SK-N-SH (cell line): ENCODE measurements at regions not wholly inside any gene's neighbourhood (a gene's known extent, or its start where the extent isn't known, plus 50 kb on each side); places are given as distances from the start of the nearest gene placed in this dataset.

Source experiments
- CTCF ChIA-PET: fragments of 300-600, 350-600 bp; formaldehyde crosslinking; extraction: SDS; loops from one replicate; lab custom pipeline; 2021; lab: Yijun Ruan, JAX
- POLR2A ChIA-PET: fragments of 350-600 bp; sonication (Branson Sonifier 250); formaldehyde crosslinking; extraction: SDS; loops from one replicate; lab custom pipeline; 2020; ENCODE audit warnings: antibody characterized with exemption, inconsistent platforms; lab: Yijun Ruan, JAX
- DNase-seq: peaks from one replicate; pipeline ENCODE4 v3.0.0; 2012
- H2AFZ ChIP-seq: fragments of 200-600 bp; sonication (generic); 2 replicates; pipeline ENCODE4 v1.8.1; 2016; ENCODE audit warnings: antibody characterized with exemption, mild to moderate bottlenecking, low read depth
- H3F3A ChIP-seq: fragments of 200-600 bp; sonication (generic); replicated peaks from 2 replicates; pipeline ENCODE3; 2016; ENCODE audit warnings: antibody characterized with exemption, mild to moderate bottlenecking; ENCODE audit not compliant: insufficient read depth
- H3K27ac ChIP-seq, 2 experiments: fragments of 200-500 bp in 1 of 2; fragments of 200-600 bp in 1 of 2; sonication (Bioruptor generic) in 1 of 2; sonication (generic), shearing (Covaris generic) in 1 of 2; 2 replicates each; pipeline versions ENCODE4 v1.5.1 to v1.6.1; 2014 to 2016; ENCODE audit warnings: low read depth in 2 of 2, inconsistent platforms in 1 of 2, low read length in 1 of 2, mild to moderate bottlenecking in 1 of 2, mixed read lengths in 1 of 2
- H3K27me3 ChIP-seq: fragments of 200-600 bp; sonication (generic), shearing (Covaris generic); 2 replicates; pipeline ENCODE4 v1.6.1; 2016; ENCODE audit warnings: mixed run types; ENCODE audit not compliant: insufficient read depth
- H3K36me3 ChIP-seq, 2 experiments: fragments of 200-500 bp in 1 of 2; fragments of 200-600 bp in 1 of 2; sonication (Bioruptor generic) in 1 of 2; sonication (generic) in 1 of 2; replicated peaks in 1 of 2; 2 replicates each; pipeline versions ENCODE3 to v1.5.1; 2014 to 2016; ENCODE audit warnings: low read length in 1 of 2, mild to moderate bottlenecking in 1 of 2; ENCODE audit not compliant: insufficient read depth in 2 of 2, control insufficient read depth in 1 of 2
- H3K4me1 ChIP-seq, 2 experiments: fragments of 200-500 bp in 1 of 2; fragments of 200-600 bp in 1 of 2; sonication (Bioruptor generic) in 1 of 2; sonication (generic), shearing (Covaris generic) in 1 of 2; 2 replicates each; pipeline versions ENCODE4 v1.5.1 to v1.6.1; 2014 to 2016; ENCODE audit warnings: low read depth in 1 of 2, low read length in 1 of 2, mixed run types in 1 of 2; ENCODE audit not compliant: insufficient read depth in 2 of 2, control insufficient read depth in 1 of 2
- H3K4me2 ChIP-seq: fragments of 200-600 bp; sonication (generic), shearing (Covaris generic); 2 replicates; pipeline ENCODE4 v1.6.1; 2017; ENCODE audit warnings: mixed run types
- H3K4me3 ChIP-seq, 2 experiments: fragments of 200-500 bp in 1 of 2; fragments of 200-600 bp in 1 of 2; sonication (Bioruptor generic) in 1 of 2; sonication (generic), shearing (Covaris generic) in 1 of 2; 2 replicates each; pipeline versions ENCODE4 v1.5.1 to v1.8.1; 2014 to 2016; ENCODE audit warnings: low read depth in 2 of 2, inconsistent platforms in 1 of 2, low read length in 1 of 2, mild to moderate bottlenecking in 1 of 2, mixed read lengths in 1 of 2, moderate library complexity in 1 of 2
- H3K79me2 ChIP-seq: fragments of 200-600 bp; sonication (generic); 2 replicates; pipeline ENCODE4 v1.8.1; 2017; ENCODE audit warnings: mild to moderate bottlenecking; ENCODE audit not compliant: insufficient read depth
- H3K9ac ChIP-seq: fragments of 200-600 bp; sonication (generic); 2 replicates; pipeline ENCODE4 v1.6.1; 2017; ENCODE audit warnings: mixed run types
- H3K9me2 ChIP-seq: fragments of 200-600 bp; sonication (generic); 2 replicates; pipeline ENCODE4 v1.6.1; 2017; ENCODE audit warnings: mixed run types
- H3K9me3 ChIP-seq: fragments of 200-600 bp; sonication (generic); 2 replicates; pipeline ENCODE4 v1.6.1; 2017; ENCODE audit warnings: mixed run types, mild to moderate bottlenecking, moderate library complexity
- H4K20me1 ChIP-seq: fragments of 200-600 bp; sonication (generic); 2 replicates; pipeline ENCODE4 v1.6.1; 2017; ENCODE audit warnings: mild to moderate bottlenecking, mixed run types; ENCODE audit not compliant: insufficient read depth
- FOXJ3 ChIP-seq: sonication (generic); formaldehyde crosslinking; IDR thresholded peaks from 2 replicates; pipeline ENCODE4 v1.5.1; 2020; ENCODE audit warnings: mild to moderate bottlenecking, missing genetic modification reagents
- GABPA ChIP-seq: IDR thresholded peaks from 2 replicates; pipeline ENCODE4 v1.4.0; 2012; ENCODE audit warnings: low read depth, mild to moderate bottlenecking
- JUND ChIP-seq: IDR thresholded peaks from 2 replicates; pipeline ENCODE4 v1.4.0; 2012
- RAD21 ChIP-seq: IDR thresholded peaks from 2 replicates; pipeline ENCODE4 v1.6.1; 2012; ENCODE audit warnings: mild to moderate bottlenecking, low read length
- RCOR1 ChIP-seq: fragments of 150-350 bp; IDR thresholded peaks from 2 replicates; pipeline ENCODE4 v1.6.1; 2017; ENCODE audit warnings: antibody characterized with exemption, low read length
- TAF1 ChIP-seq: IDR thresholded peaks from 2 replicates; pipeline ENCODE4 v1.6.1; 2012; ENCODE audit warnings: low read depth, mild to moderate bottlenecking, low read length, moderate library complexity, borderline replicate concordance
- TCF12 ChIP-seq: IDR thresholded peaks from 2 replicates; pipeline ENCODE4 v1.4.0; 2012
- YY1 ChIP-seq: IDR thresholded peaks from 2 replicates; pipeline ENCODE4 v1.4.0; 2012; ENCODE audit warnings: low read depth, mild to moderate bottlenecking
- WGBS: methylation state at CpG from one replicate; pipeline ENCODE4 v1.1.6; 2017; ENCODE audit warnings: low lambda C conversion rate; 5-methylcytosine and 5-hydroxymethylcytosine counted together
- TF ChIP-seq, protein P1 (sequence below): IDR thresholded peaks from 2 replicates; pipeline ENCODE4 v1.6.1; 2012; ENCODE audit warnings: mild to moderate bottlenecking, low read depth, low read length, moderate library complexity
- TF ChIP-seq, protein P2 (sequence below): fragments of 150-350 bp; IDR thresholded peaks from 2 replicates; pipeline ENCODE4 v1.6.1; 2017; ENCODE audit warnings: antibody characterized with exemption, low read length, low read depth, borderline replicate concordance
- TF ChIP-seq, protein P3 (sequence below): IDR thresholded peaks from 2 replicates; pipeline ENCODE4 v1.4.0; 2012; ENCODE audit warnings: low read depth, borderline replicate concordance
- TF ChIP-seq, protein P4 (sequence below): fragments of 150-350 bp; IDR thresholded peaks from 2 replicates; pipeline ENCODE4 v1.6.1; 2016; ENCODE audit warnings: mild to moderate bottlenecking, low read depth, low read length
- TF ChIP-seq, protein P5 (sequence below): IDR thresholded peaks from 2 replicates; pipeline ENCODE4 v1.4.0; 2012; ENCODE audit warnings: low read depth

DNA sequence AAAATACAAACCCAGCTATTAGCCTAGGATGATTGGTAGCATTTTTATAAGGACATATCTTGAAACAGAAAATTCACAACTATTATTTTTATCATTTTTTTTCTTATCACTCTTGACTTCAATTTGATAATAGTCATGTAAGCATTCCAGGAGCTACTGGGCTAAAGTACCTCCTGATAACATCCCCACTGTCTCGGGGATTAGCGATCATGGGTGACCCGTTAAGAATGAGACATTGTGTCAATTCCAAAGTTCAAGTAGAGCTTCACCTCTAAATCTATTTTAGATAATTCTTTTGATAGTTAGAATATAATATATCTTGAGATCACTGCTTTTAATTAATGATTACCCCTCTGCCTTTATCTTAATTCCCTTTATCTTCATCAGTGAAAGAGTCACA lies 1204.5 kb upstream of the CHAC2 start:
- no peak for DNase-seq
- TF ChIP-seq RAD21 (no peak), YY1 (no peak), GABPA (no peak), FOXJ3 (no peak), JUND (no peak), RCOR1 (no peak), TCF12 (no peak), TAF1 (no peak)
- TF ChIP-seq, protein P1, sequence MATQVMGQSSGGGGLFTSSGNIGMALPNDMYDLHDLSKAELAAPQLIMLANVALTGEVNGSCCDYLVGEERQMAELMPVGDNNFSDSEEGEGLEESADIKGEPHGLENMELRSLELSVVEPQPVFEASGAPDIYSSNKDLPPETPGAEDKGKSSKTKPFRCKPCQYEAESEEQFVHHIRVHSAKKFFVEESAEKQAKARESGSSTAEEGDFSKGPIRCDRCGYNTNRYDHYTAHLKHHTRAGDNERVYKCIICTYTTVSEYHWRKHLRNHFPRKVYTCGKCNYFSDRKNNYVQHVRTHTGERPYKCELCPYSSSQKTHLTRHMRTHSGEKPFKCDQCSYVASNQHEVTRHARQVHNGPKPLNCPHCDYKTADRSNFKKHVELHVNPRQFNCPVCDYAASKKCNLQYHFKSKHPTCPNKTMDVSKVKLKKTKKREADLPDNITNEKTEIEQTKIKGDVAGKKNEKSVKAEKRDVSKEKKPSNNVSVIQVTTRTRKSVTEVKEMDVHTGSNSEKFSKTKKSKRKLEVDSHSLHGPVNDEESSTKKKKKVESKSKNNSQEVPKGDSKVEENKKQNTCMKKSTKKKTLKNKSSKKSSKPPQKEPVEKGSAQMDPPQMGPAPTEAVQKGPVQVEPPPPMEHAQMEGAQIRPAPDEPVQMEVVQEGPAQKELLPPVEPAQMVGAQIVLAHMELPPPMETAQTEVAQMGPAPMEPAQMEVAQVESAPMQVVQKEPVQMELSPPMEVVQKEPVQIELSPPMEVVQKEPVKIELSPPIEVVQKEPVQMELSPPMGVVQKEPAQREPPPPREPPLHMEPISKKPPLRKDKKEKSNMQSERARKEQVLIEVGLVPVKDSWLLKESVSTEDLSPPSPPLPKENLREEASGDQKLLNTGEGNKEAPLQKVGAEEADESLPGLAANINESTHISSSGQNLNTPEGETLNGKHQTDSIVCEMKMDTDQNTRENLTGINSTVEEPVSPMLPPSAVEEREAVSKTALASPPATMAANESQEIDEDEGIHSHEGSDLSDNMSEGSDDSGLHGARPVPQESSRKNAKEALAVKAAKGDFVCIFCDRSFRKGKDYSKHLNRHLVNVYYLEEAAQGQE: no peak
- TF ChIP-seq, protein P2, sequence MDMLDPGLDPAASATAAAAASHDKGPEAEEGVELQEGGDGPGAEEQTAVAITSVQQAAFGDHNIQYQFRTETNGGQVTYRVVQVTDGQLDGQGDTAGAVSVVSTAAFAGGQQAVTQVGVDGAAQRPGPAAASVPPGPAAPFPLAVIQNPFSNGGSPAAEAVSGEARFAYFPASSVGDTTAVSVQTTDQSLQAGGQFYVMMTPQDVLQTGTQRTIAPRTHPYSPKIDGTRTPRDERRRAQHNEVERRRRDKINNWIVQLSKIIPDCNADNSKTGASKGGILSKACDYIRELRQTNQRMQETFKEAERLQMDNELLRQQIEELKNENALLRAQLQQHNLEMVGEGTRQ: no peak
- TF ChIP-seq, protein P3, sequence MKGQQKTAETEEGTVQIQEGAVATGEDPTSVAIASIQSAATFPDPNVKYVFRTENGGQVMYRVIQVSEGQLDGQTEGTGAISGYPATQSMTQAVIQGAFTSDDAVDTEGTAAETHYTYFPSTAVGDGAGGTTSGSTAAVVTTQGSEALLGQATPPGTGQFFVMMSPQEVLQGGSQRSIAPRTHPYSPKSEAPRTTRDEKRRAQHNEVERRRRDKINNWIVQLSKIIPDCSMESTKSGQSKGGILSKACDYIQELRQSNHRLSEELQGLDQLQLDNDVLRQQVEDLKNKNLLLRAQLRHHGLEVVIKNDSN: no peak
- TF ChIP-seq, protein P4, sequence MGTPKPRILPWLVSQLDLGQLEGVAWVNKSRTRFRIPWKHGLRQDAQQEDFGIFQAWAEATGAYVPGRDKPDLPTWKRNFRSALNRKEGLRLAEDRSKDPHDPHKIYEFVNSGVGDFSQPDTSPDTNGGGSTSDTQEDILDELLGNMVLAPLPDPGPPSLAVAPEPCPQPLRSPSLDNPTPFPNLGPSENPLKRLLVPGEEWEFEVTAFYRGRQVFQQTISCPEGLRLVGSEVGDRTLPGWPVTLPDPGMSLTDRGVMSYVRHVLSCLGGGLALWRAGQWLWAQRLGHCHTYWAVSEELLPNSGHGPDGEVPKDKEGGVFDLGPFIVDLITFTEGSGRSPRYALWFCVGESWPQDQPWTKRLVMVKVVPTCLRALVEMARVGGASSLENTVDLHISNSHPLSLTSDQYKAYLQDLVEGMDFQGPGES: no peak
- TF ChIP-seq, protein P5, sequence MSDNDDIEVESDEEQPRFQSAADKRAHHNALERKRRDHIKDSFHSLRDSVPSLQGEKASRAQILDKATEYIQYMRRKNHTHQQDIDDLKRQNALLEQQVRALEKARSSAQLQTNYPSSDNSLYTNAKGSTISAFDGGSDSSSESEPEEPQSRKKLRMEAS: no peak
- Histone ChIP-seq H3K9me2 (no peaks in the 10 kb centered on the region), H3K27ac (no peak overlapping the region), H3K4me2 (no peak overlapping the region), H3K27me3 (no peaks in the 10 kb centered on the region), H3K9ac (no peak overlapping the region), H4K20me1 (no peaks in the 10 kb centered on the region), H3K4me3 (no peak overlapping the region), H3K9me3 (no peaks in the 10 kb centered on the region), H3K36me3 (no peaks in the 10 kb centered on the region), H2AFZ (no peak overlapping the region), H3K4me1 (no peaks in the 10 kb centered on the region), H3F3A (no peaks in the 10 kb centered on the region), H3K79me2 (no peaks in the 10 kb centered on the region)
- CTCF ChIA-PET: no interaction called here
- WGBS: under 1% methylated on average over 3 of the region's 3 CpGs
- POLR2A ChIA-PET: no interaction called here
